RCC 7860 (cell line): ENCODE measurements at regions not wholly inside any gene's neighbourhood (a gene's known extent, or its start where the extent isn't known, plus 50 kb on each side); places are given as distances from the start of the nearest gene placed in this dataset.

Experiments
- DNase-seq: peaks from one replicate; pipeline ENCODE4 v3.0.0-alpha.2; 2015; ENCODE audit warnings: low spot score
- FAIRE-seq: peaks from 2 replicates; lab custom pipeline; 2012; peaks lifted over from hg19 to GRCh38; lab: Jason Lieb, UNC

DNA sequence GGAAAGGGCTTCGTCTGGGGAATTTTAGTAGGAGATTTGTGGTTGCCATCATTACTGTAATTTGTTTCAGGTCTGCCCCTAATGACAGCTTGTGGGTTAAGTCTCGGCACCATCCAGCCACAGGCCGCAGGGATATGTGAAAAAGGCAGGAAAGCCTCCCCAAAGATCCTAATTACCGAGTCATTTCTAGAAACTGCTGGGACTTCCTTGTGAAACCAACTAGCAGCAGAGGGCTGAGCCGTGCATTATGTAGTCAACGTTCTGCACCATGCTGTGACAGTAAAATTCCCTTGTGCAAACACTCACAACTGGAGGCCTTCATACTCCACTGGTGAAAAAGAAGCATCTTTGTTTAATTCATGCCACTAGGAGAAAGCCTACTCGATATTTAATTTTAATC lies 230.3 kb downstream of the MPDZ start:
- DNase-seq (no peak), FAIRE-seq (no peak)

DNA sequence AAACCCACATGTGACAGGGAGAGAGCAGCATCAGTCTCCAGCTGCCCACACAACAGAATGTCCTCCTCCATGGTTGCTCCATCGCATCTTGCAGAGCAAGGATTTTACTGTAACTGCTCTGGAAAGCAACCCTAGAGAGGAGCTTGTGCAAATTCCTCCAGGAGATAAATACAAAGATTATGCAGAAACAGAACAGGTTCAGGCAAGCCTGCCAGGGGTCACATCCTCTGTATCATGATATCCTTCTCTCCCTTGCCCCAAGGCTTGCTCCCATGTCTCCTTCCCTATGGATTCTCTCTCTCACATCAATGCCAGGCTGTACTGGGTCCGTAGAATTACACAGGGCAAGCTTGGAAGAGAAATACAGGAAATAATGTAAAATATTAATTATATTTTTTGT lies 226.0 kb downstream of the MPDZ start:
- FAIRE-seq (no peak), DNase-seq (no peak)

- no peak for DNase-seq
- FAIRE-seq: no peak
Observed at GRCh38 chr9:13054389-13054788, 225.1 kb downstream of the MPDZ start.
